Activated T-cell treated with anti-CD3 and anti-CD28 coated beads for 24 hours (primary cell): ENCODE measurements at regions not wholly inside any gene's neighbourhood (a gene's known extent, or its start where the extent isn't known, plus 50 kb on each side); places are given as distances from the start of the nearest gene placed in this dataset.
"Not testable (repeated sequence)": the region's sequence is repeated elsewhere in the genome, so short reads cannot be mapped to it uniquely, and the experiment has no call there.

Experiments used
- DNase-seq: peaks from one replicate; pipeline ENCODE4 v3.0.0-alpha.2; 2020; ENCODE audit warnings: low read depth

GRCh38 chr3:176328666-176329065 lies 868.6 kb downstream of the TBL1XR1 start:
- DNase-seq = no peak

GRCh38 chr3:176328198-176328597 lies 869.1 kb downstream of the TBL1XR1 start:
- DNase-seq = no peak

- not testable (repeated sequence) for DNase-seq
These were observed 870.3 kb downstream of the TBL1XR1 start for GRCh38 chr3:176326894-176327490.

- not testable (repeated sequence) for DNase-seq
These were observed 875.8 kb downstream of the TBL1XR1 start for GRCh38 chr3:176321532-176321931.

GRCh38 chr3:176321099-176321498 lies 876.2 kb downstream of the TBL1XR1 start:
- no peak for DNase-seq

- no peak for DNase-seq
These were observed 883.9 kb downstream of the TBL1XR1 start for GRCh38 chr3:176313426-176313825.

- DNase-seq = no peak
These were observed 886.6 kb downstream of the TBL1XR1 start for GRCh38 chr3:176310641-176311040.

GRCh38 chr3:176302271-176302670 lies 895.0 kb downstream of the TBL1XR1 start:
- no peak for DNase-seq

- DNase-seq = no peak
These were observed 901.1 kb downstream of the TBL1XR1 start for GRCh38 chr3:176296066-176296597.

GRCh38 chr3:176293276-176293675 lies 904.0 kb downstream of the TBL1XR1 start:
- DNase-seq = no peak

- DNase-seq = no peak
These were observed 910.7 kb downstream of the TBL1XR1 start for GRCh38 chr3:176286476-176287085.

GRCh38 chr3:176275538-176275937 lies 921.7 kb downstream of the TBL1XR1 start:
- DNase-seq = no peak

- no peak for DNase-seq
These were observed 922.2 kb downstream of the TBL1XR1 start for GRCh38 chr3:176275113-176275512.

GRCh38 chr3:176274161-176274560 lies 923.1 kb downstream of the TBL1XR1 start:
- no peak for DNase-seq

- DNase-seq = no peak
These were observed 935.2 kb downstream of the TBL1XR1 start for GRCh38 chr3:176262071-176262470.

GRCh38 chr3:176247191-176247590 lies 950.1 kb downstream of the TBL1XR1 start:
- no peak for DNase-seq

GRCh38 chr3:176219970-176220369 lies 977.3 kb downstream of the TBL1XR1 start:
- no peak for DNase-seq

GRCh38 chr3:176214758-176215157 lies 982.5 kb downstream of the TBL1XR1 start:
- no peak for DNase-seq

- not testable (repeated sequence) for DNase-seq
These were observed 984.0 kb downstream of the TBL1XR1 start for GRCh38 chr3:176213314-176213713.

GRCh38 chr3:176208915-176209314 lies 988.4 kb downstream of the TBL1XR1 start:
- no peak for DNase-seq

GRCh38 chr3:176208283-176208682 lies 989.0 kb downstream of the TBL1XR1 start:
- no peak for DNase-seq

GRCh38 chr3:176206809-176207208 lies 990.5 kb downstream of the TBL1XR1 start:
- no peak for DNase-seq

GRCh38 chr3:176202652-176203051 lies 994.6 kb downstream of the TBL1XR1 start:
- DNase-seq = no peak
